Fibroblast of skin of right quadriceps (primary cell): ENCODE measurements at regions not wholly inside any gene's neighbourhood (a gene's known extent, or its start where the extent isn't known, plus 50 kb on each side); places are given as distances from the start of the nearest gene placed in this dataset.
A peak's percentile ranks its signal among the peaks of the same experiment; 100 is the strongest.
"Not testable (repeated sequence)": the region's sequence is repeated elsewhere in the genome, so short reads cannot be mapped to it uniquely, and the experiment has no call there.

Experiments
- DNase-seq: peaks from one replicate; pipeline ENCODE4 v3.0.0-alpha.2; 2013

DNA sequence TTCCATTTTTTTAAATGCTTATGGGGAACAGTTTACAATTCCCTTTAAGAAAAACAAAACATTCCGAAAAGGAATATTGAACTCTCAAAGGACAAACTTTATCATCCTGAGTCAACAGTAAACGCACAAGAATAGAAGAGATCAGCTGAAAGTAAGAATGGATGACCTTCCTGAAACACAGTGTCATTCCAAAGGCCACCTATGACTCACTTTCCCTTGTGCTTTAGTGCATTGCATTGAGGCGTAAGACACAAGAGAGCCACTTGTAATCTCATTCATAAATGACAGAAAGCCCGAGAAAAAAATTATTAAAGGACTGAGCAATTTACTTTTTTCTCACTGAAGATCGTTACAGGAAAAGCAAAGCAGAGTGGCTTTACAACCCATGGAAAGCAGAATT is 1062.4 kb upstream of the DIAPH2 start:
- DNase-seq: no peak

GRCh38 chrX:95626748-95627147 is 1057.9 kb upstream of the DIAPH2 start:
- DNase-seq: no peak

- DNase-seq: no peak
Measured at GRCh38 chrX:95628796-95629195, 1055.8 kb upstream of the DIAPH2 start.

DNA sequence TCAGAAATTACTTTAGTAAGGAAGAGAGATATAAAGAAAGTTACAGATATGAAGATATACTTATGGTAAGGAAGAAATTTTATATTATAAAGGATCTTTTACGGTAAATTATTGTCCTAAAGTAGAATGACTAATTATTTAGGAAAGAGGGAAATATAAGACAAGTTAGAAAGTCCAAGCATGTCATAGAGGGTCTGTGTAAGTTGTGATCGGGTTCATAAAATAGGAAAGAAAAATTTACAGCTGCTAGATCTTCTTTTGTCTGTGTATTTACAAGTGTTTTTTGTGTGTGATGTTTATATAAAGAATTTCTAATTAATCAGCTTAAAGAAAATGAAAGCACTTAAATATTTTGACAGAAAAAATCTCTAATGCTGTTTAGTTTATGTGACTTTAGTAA is 1054.9 kb upstream of the DIAPH2 start:
- DNase-seq: no peak

- no peak for DNase-seq
Measured at GRCh38 chrX:95640226-95640625, 1044.4 kb upstream of the DIAPH2 start.

DNA sequence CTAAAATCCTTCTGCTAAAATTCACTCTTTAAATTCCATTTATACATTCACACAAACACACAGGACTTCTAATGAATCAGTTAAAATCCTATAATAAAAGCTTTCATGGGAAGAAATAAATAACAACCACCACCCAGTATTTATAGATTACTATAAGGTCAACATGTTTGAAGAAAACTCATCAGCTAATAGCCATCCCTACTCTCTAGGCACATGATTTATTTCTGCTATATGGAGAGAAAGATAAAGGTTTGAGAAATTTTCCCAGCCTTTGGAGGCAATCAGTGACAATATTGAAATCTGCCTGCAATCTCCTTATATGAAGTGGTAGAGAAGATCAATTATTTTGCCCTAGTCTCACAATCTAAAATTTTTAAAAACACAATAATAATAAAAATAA is 1038.9 kb upstream of the DIAPH2 start:
- DNase-seq: no peak

- no peak for DNase-seq
Measured at GRCh38 chrX:95662200-95662599, 1022.4 kb upstream of the DIAPH2 start.

DNA sequence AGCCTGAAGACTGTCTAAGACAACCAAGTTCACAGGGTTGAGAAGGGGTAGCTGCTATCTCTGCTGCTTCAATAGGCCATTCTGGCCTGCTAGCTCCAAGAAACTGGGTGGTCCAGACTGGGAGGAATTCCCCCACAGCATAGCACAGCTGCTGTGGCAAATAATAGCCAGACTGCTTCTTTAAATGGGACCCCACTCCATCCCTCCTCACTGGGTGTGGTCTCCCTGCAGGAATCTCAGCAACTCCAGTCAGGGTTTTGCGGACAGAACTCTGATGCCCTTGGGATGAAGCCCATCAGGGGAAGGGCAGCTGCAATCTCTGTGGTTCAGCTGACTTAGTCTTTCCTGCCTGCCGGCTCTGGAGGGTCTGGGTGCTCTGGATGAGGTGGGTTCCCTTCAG is 1018.6 kb upstream of the DIAPH2 start:
- no peak for DNase-seq

DNA sequence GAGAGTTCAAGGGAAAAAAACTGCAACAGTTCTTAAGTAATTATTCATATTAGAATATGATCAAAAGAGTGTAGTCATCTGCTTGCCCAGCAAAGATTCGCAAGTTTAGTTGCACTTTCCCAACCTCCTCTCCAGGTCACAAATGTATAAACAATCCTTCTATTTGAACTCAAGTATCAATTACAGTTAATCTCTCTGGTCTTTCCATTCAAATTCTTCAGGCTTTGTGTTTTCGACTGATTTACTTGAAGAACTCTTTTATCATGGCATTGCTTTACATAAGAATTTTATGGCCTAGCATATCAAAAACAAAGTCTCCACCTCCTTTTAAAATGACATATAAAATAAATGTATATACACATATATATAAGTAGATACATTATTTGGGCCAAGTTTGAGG is 1009.6 kb upstream of the DIAPH2 start:
- no peak for DNase-seq

- no peak for DNase-seq
Measured at GRCh38 chrX:95675794-95676193, 1008.8 kb upstream of the DIAPH2 start.

- no peak for DNase-seq
Measured at GRCh38 chrX:95678679-95679078, 1006.0 kb upstream of the DIAPH2 start.

DNA sequence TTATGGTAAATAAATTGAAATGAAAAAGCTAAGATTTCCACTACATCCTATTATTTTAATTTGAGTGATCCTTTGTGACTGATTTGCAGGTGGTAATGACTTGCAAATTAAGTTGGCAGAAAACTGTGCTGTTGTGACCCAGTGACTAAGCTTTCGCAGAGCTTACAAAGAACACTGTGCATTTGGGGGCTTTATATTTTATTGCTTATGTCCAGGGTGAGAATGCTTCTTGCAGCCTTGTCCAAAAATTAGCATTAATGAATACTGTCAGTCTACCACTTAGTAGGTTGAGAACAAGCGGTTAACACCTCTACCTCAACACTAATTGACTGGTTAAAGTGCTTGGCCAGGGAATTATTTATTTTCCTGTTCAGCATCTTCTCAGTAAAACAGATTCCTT is 991.3 kb upstream of the DIAPH2 start:
- no peak for DNase-seq

- DNase-seq: peak; percentile 10
Measured at GRCh38 chrX:95703696-95704095, 980.9 kb upstream of the DIAPH2 start.

- no peak for DNase-seq
Measured at GRCh38 chrX:95716841-95717240, 967.8 kb upstream of the DIAPH2 start.

DNA sequence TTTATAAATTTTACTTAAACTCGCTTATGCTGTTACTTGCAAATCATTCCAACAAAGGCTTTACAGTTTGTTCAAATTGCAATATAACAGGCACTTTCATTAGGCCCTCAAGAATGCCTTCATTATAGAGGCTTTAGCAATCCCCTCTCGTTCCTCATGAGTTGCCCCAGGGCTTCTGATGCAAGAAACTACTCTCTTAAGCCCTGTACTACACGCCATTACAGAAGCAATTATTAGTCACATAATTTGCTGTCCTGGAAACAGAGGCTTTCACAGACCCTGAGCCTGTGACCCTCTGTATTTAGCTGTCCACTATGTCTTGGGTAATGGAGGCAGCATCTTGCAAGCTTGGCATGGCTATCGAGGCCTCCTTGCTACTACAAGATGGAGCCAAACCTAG is 965.9 kb upstream of the DIAPH2 start:
- no peak for DNase-seq

- no peak for DNase-seq
Measured at GRCh38 chrX:95721011-95721410, 963.6 kb upstream of the DIAPH2 start.

DNA sequence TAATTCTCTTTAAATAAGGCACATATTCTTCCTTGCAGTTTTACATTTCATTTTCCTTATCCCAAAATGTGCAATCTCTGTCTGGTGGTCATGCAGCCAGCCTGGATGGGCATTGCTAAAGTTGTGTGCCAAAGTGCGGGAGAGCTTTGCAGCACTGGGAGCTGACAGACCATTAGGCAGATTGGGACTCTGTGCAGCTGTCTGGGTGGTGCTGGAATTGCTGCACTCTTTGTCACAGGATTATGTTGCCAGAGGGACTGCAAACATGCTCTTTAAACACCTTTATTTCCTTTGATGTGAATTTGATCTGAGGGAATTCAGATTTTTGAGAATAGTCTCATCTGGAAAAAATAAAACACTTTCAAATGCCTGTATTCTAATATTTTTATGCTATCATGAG is 956.2 kb upstream of the DIAPH2 start:
- no peak for DNase-seq

- DNase-seq: no peak
Measured at GRCh38 chrX:95729401-95729800, 955.2 kb upstream of the DIAPH2 start.

- DNase-seq: no peak
Measured at GRCh38 chrX:95733426-95733825, 951.2 kb upstream of the DIAPH2 start.

DNA sequence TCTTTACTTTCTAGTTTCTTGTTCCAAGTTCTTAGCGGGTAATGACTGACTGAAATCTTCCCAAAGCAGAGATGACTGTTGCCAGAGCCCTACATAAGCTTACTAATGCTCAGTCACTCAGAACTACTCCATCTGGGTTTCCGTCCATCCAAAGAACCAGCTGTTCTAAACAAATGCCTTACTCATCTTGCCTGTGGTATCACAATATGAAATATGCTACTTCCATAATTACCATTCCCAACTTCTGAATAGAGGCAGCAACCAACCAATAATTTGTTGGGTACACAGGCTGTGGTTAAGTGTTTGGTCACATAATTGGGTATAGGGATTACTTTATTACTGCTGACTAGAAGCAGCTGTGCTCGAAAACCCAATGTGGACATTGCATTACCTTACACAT is 930.2 kb upstream of the DIAPH2 start:
- DNase-seq: no peak

DNA sequence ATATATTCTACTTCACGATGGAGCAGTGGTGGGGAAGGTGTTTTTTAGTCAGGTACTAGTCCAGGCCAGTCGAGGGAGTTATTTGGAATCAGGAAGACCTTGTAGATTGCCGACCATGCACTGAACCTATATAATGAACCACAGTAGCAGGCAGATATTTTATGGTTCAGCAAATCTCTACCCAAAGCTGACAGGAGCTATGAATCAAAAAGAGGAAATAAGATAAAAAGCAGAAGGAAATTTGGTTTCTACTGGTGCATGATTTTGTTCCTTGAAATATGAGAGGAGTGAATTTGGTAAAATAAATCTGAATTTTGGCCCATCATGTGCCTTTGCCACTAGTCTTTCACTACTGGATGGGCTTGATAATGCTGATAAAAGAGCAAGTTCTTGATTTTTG is 924.3 kb upstream of the DIAPH2 start:
- DNase-seq: no peak

GRCh38 chrX:95762716-95763115 is 921.9 kb upstream of the DIAPH2 start:
- no peak for DNase-seq

DNA sequence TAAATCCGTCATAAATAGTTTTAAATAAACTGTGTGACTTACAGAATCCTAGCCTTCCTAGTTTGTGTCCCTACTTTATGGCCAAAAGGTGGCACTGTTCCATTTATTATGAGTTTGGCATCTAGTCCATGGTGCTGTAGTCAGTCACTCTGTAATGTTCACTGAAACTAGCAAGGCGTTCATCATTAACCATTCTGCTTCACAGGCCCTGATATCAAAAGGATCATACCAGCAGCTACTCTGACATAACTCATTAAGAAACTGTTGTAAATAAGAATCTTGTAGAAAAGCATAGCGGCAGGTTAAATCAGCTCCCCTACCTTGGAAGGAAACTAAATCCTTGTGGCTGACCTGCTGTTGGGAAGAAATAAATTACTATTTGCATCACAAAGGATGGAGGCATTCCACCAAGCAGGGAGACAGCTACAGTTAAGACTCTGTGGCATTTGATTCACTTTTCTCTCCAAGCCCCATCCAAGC is 919.6 kb upstream of the DIAPH2 start:
- peak; percentile 0 for DNase-seq

- DNase-seq: not testable (repeated sequence)
Measured at GRCh38 chrX:95771198-95771597, 913.4 kb upstream of the DIAPH2 start.

DNA sequence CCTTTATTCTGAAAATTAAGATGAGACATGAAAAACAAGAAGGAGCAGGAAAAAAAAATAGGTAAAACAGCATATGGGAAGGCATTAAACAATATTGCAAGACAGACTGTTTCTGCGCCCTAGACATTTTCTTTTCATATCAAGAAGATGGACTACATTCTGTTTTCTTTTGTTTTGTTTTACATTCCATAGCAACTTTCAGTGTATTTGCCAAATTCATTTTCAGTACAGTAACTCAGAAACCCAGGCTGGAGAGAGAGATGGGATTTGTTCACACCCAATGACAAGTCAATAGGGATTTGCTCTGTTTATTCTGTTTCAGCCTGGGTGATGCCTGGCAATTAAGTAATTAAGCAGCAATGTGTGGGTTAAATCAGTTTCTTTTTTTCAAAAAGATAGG is 892.8 kb upstream of the DIAPH2 start:
- no peak for DNase-seq

DNA sequence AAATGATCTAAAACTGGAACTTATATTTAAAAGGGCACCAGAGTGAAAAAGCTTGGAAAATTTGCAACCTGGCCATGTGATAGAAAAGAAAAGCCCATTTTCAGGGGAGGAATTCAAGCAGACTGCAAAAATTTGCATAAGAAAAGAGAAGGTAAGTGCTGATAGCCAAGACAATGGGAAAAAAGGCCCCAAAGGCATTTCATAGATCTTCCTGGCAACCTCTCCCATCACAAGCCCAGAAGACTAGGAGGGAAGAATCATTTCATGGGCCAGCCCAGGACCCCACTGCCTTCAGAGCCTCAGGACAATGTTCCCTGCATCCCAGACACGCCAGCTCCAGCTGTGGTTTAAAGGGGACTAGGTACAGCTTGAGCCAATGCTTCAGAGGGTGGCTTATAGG is 887.3 kb upstream of the DIAPH2 start:
- no peak for DNase-seq
